Transverse colon (tissue), 4 donors: ENCODE measurements at regions not wholly inside any gene's neighbourhood (a gene's known extent, or its start where the extent isn't known, plus 50 kb on each side); places are given as distances from the start of the nearest gene placed in this dataset.

Source experiments
- POLR2A ChIP-seq: fragments of 450-650 bp; IDR thresholded peaks from one replicate; pipeline ENCODE4 v1.6.1; 2016; ENCODE audit warnings: antibody characterized with exemption, mild to moderate bottlenecking, moderate library complexity
- POLR2AphosphoS5 ChIP-seq, 3 donors: sonication (generic); formaldehyde crosslinking; IDR thresholded peaks; one replicate each; pipeline ENCODE4 v1.6.1; 2016; ENCODE audit warnings: antibody characterized with exemption in 3 of 3
- TF ChIP-seq, protein P1 (sequence below), 5 experiments: fragments of 200-600 bp in 3 of 5; fragments of 450-650 bp in 2 of 5; sonication (generic) in 3 of 5; IDR thresholded peaks; 1 replicate in 2 of 5; 2 replicates in 3 of 5; pipeline ENCODE4 v1.5.1; 2016 to 2017; ENCODE audit warnings: antibody characterized with exemption in 5 of 5, inconsistent platforms in 3 of 5, mild to moderate bottlenecking in 2 of 5, moderate library complexity in 1 of 5

GRCh38 chr3:6679510-6679909 lies 181.4 kb upstream of the GRM7 start:
- TF ChIP-seq, protein P1, sequence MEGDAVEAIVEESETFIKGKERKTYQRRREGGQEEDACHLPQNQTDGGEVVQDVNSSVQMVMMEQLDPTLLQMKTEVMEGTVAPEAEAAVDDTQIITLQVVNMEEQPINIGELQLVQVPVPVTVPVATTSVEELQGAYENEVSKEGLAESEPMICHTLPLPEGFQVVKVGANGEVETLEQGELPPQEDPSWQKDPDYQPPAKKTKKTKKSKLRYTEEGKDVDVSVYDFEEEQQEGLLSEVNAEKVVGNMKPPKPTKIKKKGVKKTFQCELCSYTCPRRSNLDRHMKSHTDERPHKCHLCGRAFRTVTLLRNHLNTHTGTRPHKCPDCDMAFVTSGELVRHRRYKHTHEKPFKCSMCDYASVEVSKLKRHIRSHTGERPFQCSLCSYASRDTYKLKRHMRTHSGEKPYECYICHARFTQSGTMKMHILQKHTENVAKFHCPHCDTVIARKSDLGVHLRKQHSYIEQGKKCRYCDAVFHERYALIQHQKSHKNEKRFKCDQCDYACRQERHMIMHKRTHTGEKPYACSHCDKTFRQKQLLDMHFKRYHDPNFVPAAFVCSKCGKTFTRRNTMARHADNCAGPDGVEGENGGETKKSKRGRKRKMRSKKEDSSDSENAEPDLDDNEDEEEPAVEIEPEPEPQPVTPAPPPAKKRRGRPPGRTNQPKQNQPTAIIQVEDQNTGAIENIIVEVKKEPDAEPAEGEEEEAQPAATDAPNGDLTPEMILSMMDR (IDR thresholded peaks at IDR 0.05): no peak
- TF ChIP-seq POLR2A (no peak), POLR2AphosphoS5 (IDR thresholded peaks at IDR 0.05) (no peak)
